AG08395 (cell line): ENCODE measurements at regions not wholly inside any gene's neighbourhood (a gene's known extent, or its start where the extent isn't known, plus 50 kb on each side); places are given as distances from the start of the nearest gene placed in this dataset.

Experiments
- DNase-seq: peaks from one replicate; pipeline ENCODE4 v3.0.0; 2012; ENCODE audit warnings: mixed read lengths, low spot score

- DNase-seq: no peak
These were observed 279.0 kb downstream of the ATXN7L3B start for GRCh38 chr12:74816398-74817175.

DNA sequence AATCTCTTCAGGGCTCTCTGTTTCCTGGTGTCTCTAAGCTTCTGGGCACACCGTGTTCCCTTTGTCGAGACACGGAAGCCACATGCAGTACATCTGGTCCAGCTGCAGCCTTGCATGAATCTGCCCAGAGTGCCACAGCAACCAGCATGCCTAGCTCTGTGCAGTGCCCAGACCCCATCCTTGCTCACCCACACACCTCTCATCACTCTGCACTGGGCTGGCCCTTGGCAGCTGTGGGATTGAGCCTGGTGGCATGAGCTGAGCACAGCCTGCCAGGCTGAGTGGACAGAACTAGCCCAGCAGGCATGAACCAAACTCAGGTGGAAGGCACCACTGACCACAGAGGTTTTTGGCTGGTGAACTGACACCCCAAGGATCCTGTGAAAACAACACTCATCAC is 279.9 kb downstream of the ATXN7L3B start:
- no peak for DNase-seq

GRCh38 chr12:74818412-74818811 is 280.8 kb downstream of the ATXN7L3B start:
- DNase-seq: no peak

DNA sequence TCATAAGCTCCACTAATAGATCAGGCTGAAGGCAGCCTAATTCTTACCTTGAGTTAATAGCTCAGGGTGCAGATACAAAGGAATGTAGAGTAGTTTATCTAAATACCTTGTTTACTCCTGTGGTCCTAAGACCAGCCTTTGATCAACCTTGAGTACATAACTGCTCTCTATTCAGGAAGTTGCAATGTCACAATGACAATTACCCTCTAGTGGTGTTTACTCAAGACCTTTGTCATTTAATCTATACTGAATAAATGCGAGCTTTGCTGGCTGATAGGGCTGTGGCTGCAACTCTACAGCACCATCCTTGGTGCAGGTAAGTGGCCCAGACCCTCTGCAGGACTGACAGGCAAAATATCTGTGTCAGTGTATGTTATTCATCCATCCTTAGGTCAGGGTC is 282.7 kb downstream of the ATXN7L3B start:
- DNase-seq: no peak

GRCh38 chr12:74836567-74836966 is 298.9 kb downstream of the ATXN7L3B start:
- DNase-seq: no peak

DNA sequence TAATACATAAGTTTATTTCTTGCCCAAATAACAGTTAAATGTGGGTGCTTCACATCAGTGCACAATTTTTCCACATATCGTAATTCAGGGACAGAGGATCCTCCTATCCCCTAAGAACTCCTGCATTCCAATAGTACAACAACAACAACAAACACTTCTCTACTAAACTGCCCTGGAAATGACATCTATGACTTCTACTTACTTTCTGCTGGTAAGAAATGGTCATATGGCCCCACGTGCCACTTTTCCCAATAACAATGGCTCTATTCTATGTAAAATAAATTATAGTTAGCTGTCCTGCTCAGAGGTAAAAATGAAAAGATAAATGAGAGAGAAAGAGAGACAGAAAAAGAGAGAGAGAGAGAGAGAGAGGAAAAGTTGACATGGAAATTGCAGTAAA is 308.5 kb downstream of the ATXN7L3B start:
- no peak for DNase-seq

DNA sequence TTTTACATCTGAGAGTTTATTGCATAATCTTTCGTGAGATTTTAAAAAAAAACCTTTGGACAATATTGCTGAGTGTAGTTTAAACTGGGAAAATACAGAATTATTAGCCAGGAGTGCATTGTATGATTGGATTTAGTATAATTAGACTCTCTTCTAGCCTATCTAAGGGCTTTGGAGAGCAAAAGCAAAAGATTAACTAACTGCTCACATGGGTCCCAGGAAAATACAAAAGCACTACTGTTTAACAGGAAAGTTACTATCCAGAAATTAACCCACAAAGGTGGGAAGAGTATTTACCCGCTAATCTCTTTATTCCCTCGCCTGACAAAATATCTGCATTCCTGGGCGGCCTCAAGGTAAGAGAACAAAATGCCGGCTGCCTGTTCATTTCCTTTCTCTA is 309.5 kb downstream of the ATXN7L3B start:
- no peak for DNase-seq

GRCh38 chr12:74848006-74848405 is 310.4 kb downstream of the ATXN7L3B start:
- DNase-seq: no peak

DNA sequence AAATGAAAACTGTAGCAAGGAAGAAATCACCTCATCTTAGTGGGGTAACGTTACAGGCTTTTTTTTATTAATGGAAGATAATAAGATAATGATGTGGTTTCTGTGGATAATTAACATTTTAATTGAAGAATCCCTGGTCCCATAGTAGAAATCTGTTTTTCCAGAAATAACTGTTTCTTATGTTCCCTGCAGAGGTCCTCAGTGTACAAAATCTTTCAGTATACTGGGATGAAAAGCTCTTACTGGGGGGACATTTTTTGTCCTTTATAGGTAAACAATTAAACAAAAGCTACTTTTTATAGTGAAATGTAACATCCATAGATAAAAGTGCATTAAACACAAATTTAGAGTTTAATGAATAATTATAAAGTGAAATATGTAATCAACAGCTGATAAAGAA is 312.2 kb downstream of the ATXN7L3B start:
- DNase-seq: no peak

DNA sequence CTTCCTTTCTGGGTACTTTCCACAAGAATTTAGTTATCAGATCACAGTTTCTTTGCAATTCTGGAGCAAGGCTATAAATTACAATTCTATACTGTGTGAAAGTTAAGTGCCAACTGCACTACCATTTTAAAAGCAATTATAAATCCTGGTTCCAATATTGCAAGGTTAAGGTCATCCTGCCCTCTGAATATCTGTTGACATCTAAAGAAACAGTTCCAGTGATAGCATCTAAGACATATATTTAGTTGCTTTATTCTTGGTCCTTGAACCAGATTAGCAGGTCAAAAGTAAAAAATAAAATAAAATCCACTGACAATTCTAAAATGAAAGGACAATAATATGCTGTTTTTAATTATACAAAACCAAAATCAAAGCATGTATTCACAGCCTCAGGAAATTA is 334.2 kb downstream of the ATXN7L3B start:
- DNase-seq: no peak

DNA sequence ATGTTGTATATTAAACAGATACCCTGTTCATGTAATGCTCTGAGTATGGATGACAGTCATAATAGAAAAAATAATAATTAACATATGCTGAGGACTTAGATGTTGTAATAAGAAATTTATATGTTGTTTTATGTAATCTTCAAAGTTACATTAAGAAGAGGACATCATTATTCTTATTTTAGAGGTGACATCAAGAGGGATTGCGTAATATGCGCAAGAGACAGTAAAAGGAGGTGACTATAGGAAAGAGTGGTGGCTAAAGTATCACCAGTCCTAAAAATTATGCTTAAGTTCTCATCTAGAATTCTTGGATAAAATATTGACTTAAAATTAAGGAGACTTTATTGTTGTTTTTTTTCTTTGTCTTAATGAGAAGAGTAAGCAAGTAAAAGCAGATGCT is 323.9 kb downstream of the KCNC2 start:
- no peak for DNase-seq

DNA sequence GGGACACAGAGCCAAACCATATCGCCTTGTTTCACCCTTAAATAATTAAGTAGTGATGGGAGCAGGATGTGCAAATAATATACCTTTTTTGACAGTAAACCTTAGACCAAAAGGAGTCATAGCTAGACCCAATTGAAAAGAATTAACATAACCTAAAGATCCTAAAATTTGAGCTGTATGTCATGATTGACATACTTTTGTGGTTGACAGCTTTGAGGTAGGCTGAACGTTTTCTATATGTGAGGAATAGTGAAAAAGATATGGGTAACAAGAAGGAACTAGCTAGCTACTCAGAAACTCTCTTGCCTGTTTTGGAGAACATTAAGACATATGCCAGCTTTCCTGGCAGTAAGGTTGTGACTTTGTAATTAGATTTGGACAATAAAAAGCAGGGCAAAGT is 320.6 kb downstream of the KCNC2 start:
- DNase-seq: no peak

DNA sequence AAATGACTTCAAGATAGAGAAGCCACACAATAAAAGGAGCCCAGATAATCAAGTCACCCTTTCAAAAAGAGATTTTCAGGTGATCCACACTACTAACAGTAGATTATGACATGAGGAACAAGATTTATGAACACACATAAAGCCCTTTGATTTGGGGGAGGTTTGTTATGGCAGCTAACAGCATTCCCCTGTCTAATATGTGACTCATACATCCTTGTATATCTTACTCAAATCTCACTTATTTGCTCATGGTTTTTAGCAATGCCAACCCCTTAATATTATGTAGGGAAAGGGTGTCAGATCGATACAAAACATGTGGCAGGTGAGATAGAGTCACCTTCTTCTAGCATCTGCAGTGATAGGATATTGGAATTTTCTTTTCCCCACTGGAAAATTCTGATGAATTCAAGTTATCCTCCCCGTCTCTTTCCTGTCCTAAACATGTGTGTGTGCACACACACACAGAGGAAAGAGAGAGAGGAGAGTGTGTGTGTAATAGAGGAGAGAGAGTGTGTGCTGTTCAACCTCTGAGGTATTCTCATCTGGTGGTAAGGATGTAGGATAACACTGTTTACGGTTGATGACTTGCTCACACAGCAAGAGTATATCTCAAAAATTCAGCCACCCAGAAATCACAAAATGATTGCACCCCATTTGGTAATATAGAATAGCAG is 319.9 kb downstream of the KCNC2 start:
- DNase-seq: no peak

GRCh38 chr12:74890237-74890599 is 319.4 kb downstream of the KCNC2 start:
- peak; percentile 59 for DNase-seq

- DNase-seq: no peak
These were observed 318.5 kb downstream of the KCNC2 start for GRCh38 chr12:74891083-74891668.

GRCh38 chr12:74892057-74892633 is 317.5 kb downstream of the KCNC2 start:
- DNase-seq: no peak

GRCh38 chr12:74896186-74896585 is 313.5 kb downstream of the KCNC2 start:
- DNase-seq: no peak

GRCh38 chr12:74897425-74898211 is 312.0 kb downstream of the KCNC2 start:
- no peak for DNase-seq

GRCh38 chr12:74899031-74899829 is 310.4 kb downstream of the KCNC2 start:
- DNase-seq: no peak

GRCh38 chr12:74900232-74900631 is 309.4 kb downstream of the KCNC2 start:
- DNase-seq: no peak

GRCh38 chr12:74903522-74903921 is 306.1 kb downstream of the KCNC2 start:
- no peak for DNase-seq
